ENCODE measurements at regions not wholly inside any gene's neighbourhood (a gene's known extent, or its start where the extent isn't known, plus 50 kb on each side); places are given as distances from the start of the nearest gene placed in this dataset.

DNA sequence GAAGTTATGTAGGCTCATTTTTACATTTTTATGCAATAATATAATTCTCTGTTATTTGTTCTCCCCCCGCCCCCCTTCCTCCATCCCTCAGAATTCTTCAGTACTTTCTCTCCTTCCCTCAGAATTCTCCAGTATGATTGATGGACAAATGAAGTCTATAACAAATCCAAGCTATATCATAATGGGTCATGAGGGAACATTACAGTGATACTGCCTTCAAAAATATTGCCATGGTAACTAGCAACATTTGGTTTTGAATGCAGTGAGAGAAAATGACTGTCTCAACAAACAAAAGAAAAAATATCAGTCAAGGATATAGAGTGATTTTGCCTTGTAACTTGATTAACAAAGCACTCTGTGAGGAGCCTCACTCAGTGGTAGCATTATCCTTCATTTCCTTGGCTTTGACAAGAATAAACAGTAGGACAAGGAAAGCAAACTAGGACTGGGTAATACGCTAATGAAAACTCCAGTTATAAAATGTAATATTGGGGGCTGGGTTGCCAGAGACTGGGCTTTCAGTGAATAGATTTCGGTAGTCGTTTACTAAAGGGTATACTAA, 392.9 kb upstream of the CRIM1 start (continued):
- TF ChIP-seq, protein P1, sequence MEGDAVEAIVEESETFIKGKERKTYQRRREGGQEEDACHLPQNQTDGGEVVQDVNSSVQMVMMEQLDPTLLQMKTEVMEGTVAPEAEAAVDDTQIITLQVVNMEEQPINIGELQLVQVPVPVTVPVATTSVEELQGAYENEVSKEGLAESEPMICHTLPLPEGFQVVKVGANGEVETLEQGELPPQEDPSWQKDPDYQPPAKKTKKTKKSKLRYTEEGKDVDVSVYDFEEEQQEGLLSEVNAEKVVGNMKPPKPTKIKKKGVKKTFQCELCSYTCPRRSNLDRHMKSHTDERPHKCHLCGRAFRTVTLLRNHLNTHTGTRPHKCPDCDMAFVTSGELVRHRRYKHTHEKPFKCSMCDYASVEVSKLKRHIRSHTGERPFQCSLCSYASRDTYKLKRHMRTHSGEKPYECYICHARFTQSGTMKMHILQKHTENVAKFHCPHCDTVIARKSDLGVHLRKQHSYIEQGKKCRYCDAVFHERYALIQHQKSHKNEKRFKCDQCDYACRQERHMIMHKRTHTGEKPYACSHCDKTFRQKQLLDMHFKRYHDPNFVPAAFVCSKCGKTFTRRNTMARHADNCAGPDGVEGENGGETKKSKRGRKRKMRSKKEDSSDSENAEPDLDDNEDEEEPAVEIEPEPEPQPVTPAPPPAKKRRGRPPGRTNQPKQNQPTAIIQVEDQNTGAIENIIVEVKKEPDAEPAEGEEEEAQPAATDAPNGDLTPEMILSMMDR (IDR thresholded peaks at IDR 0.05; ENCODE audit: control extremely low read depth in 1 of 3, insufficient read depth in 1 of 3, low read depth in 1 of 3, low read length in 3 of 3) = no peak
- TF ChIP-seq TAF7 (optimal IDR thresholded peaks at IDR 0.05; ENCODE audit: borderline replicate concordance, low read depth, low read length) (no peak), HDAC6 (IDR thresholded peaks at IDR 0.05; ENCODE audit: low read depth, low read length) (no peak), CHD1 (IDR thresholded peaks at IDR 0.05; ENCODE audit: low read depth, low read length) (no peak), RBBP5 (IDR thresholded peaks at IDR 0.05; ENCODE audit: borderline replicate concordance, low read depth, low read length) (no peak), SIRT6 (IDR thresholded peaks at IDR 0.05; ENCODE audit: low read length) (no peak), KDM1A (IDR thresholded peaks at IDR 0.05; ENCODE audit: borderline replicate concordance, low read length) (no peak), SP2 (IDR thresholded peaks at IDR 0.05; ENCODE audit: low read length) (no peak)

Data from H1 (cell line).